ENCODE measurements at regions not wholly inside any gene's neighbourhood (a gene's known extent, or its start where the extent isn't known, plus 50 kb on each side); places are given as distances from the start of the nearest gene placed in this dataset.

- no peak for TF ChIP-seq CTCF (IDR thresholded peaks at IDR 0.05)
- TF ChIP-seq MAX (IDR thresholded peaks at IDR 0.05), result no peak
- TF ChIP-seq SREBF2 (IDR thresholded peaks at IDR 0.05), result no peak
- no peak for TF ChIP-seq BHLHE40 (IDR thresholded peaks at IDR 0.05; ENCODE audit: low read depth, low read length)
- no peak for TF ChIP-seq CEBPB (IDR thresholded peaks at IDR 0.05)
- TF ChIP-seq GATA3 (IDR thresholded peaks at IDR 0.05; ENCODE audit: borderline replicate concordance), result no peak
- no peak for TF ChIP-seq EHMT2 (IDR thresholded peaks at IDR 0.05; ENCODE audit: low read depth)
- no peak for TF ChIP-seq RCOR1 (IDR thresholded peaks at IDR 0.05; ENCODE audit: low read depth, low read length)
- TF ChIP-seq CHD4 (IDR thresholded peaks at IDR 0.05; ENCODE audit: borderline replicate concordance), result no peak
- no peak for TF ChIP-seq POLR2A (IDR thresholded peaks at IDR 0.05; ENCODE audit: low read length)
- TF ChIP-seq REST (IDR thresholded peaks at IDR 0.05), result no peak
- TF ChIP-seq ESRRA (IDR thresholded peaks at IDR 0.05; ENCODE audit: borderline replicate concordance, low read length), result no peak
Observed at GRCh38 chr2:226450141-226450540, 349.5 kb downstream of the IRS1 start.

Measured in A549 (cell line).